SU-DHL-6 (cell line): ENCODE measurements at regions not wholly inside any gene's neighbourhood (a gene's known extent, or its start where the extent isn't known, plus 50 kb on each side); places are given as distances from the start of the nearest gene placed in this dataset.

Source experiments
- H2AFZ ChIP-seq: fragments of 200-600 bp; sonication (generic); 2 replicates; pipeline ENCODE4 v1.6.1; 2014; ENCODE audit warnings: low read depth, mild to moderate bottlenecking, moderate library complexity, mixed read lengths, antibody characterized with exemption, low read length; ENCODE audit not compliant: severe bottlenecking
- H3F3A ChIP-seq: fragments of 200-600 bp; shearing (Covaris generic); 2 replicates; pipeline ENCODE4 v1.6.0; 2016; ENCODE audit warnings: antibody characterized with exemption, mild to moderate bottlenecking; ENCODE audit not compliant: insufficient read depth
- H3K27ac ChIP-seq: fragments of 200-600 bp; sonication (generic); 2 replicates; pipeline ENCODE4 v1.5.1; 2016; ENCODE audit warnings: low read depth, mild to moderate bottlenecking, low read length, moderate library complexity, mixed read lengths
- H3K27me3 ChIP-seq: fragments of 200-600 bp; sonication (generic), shearing (Covaris generic); 2 replicates; pipeline ENCODE4 v1.6.0; 2014; ENCODE audit warnings: mild to moderate bottlenecking, low read length
- H3K36me3 ChIP-seq: fragments of 200-600 bp; sonication (generic); 2 replicates; pipeline ENCODE4 v1.6.1; 2014; ENCODE audit warnings: mild to moderate bottlenecking, low read length, mixed read lengths
- H3K4me2 ChIP-seq: fragments of 300-600, 200-600 bp; shearing (Covaris generic), sonication (generic); 2 replicates; pipeline ENCODE4 v1.6.0; 2014; ENCODE audit warnings: low read length, low read depth, mild to moderate bottlenecking; ENCODE audit not compliant: poor library complexity, severe bottlenecking
- H3K4me3 ChIP-seq: fragments of 200-600 bp; sonication (generic); 2 replicates; pipeline ENCODE4 v1.5.1; 2014; ENCODE audit warnings: antibody characterized with exemption, low read length, mild to moderate bottlenecking, mixed read lengths; ENCODE audit not compliant: insufficient read depth, poor library complexity, severe bottlenecking
- H3K79me2 ChIP-seq: fragments of 200-600 bp; sonication (generic); 2 replicates; pipeline ENCODE4 v1.6.1; 2014; ENCODE audit warnings: mild to moderate bottlenecking, low read length, moderate library complexity; ENCODE audit not compliant: insufficient read depth
- H3K9ac ChIP-seq: fragments of 200-600 bp; sonication (generic); 2 replicates; pipeline ENCODE4 v1.7.0; 2014; ENCODE audit warnings: mild to moderate bottlenecking, low read length
- H3K9me2 ChIP-seq: fragments of 200-600 bp; sonication (generic); replicated peaks from 2 replicates; pipeline ENCODE4 v1.6.1; 2014; ENCODE audit warnings: low read length; ENCODE audit not compliant: insufficient read depth
- H3K9me3 ChIP-seq: fragments of 200-600 bp; sonication (generic); 2 replicates; pipeline ENCODE4 v1.6.1; 2014; ENCODE audit warnings: low read length, mixed read lengths; ENCODE audit not compliant: insufficient read depth
- H4K20me1 ChIP-seq: fragments of 200-600 bp; sonication (generic); 2 replicates; pipeline ENCODE4 v1.6.1; 2014; ENCODE audit warnings: low read depth, mild to moderate bottlenecking, antibody characterized with exemption, low read length, moderate library complexity, mixed read lengths
- EZH2phosphoT487 ChIP-seq: fragments of 200-600 bp; sonication (generic), shearing (Covaris generic); conservative IDR thresholded peaks from 2 replicates; pipeline ENCODE4 v1.6.1; 2018; ENCODE audit warnings: mild to moderate bottlenecking, antibody characterized with exemption, low read length, moderate library complexity, mixed read lengths
- TF ChIP-seq, protein P1 (sequence below): fragments of 200-600 bp; sonication (generic); IDR thresholded peaks from one replicate; pipeline ENCODE4 v1.5.1; 2017; ENCODE audit warnings: antibody characterized with exemption, mild to moderate bottlenecking, low read length, moderate library complexity; ENCODE audit not compliant: insufficient read depth, poor library complexity, severe bottlenecking

DNA sequence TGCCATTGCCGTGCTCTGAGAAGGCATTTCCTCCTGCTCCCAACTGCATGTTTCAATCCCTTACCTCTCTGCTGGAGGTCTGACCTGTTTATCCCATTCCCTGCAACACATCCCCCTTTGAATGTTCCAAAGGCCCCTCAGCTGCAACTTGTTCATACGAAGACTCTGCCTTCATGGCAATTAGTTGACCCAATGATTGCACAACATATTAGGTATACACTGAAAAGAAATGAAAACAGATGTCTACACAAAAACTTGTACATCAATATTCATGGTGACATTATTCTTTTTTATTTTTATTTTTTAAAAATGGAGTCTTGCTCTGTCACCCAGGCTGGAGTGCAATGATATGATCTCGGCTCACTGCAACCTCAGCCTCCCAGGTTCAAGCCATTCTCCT, 54.9 kb upstream of the STX18 start:
- H3K9ac ChIP-seq, result no peak overlapping the region
- no peak overlapping the region for H3K27ac ChIP-seq
- H4K20me1 ChIP-seq, result no peaks in the 10 kb centered on the region
- no peaks in the 10 kb centered on the region for H3K9me3 ChIP-seq
- TF ChIP-seq, protein P1, sequence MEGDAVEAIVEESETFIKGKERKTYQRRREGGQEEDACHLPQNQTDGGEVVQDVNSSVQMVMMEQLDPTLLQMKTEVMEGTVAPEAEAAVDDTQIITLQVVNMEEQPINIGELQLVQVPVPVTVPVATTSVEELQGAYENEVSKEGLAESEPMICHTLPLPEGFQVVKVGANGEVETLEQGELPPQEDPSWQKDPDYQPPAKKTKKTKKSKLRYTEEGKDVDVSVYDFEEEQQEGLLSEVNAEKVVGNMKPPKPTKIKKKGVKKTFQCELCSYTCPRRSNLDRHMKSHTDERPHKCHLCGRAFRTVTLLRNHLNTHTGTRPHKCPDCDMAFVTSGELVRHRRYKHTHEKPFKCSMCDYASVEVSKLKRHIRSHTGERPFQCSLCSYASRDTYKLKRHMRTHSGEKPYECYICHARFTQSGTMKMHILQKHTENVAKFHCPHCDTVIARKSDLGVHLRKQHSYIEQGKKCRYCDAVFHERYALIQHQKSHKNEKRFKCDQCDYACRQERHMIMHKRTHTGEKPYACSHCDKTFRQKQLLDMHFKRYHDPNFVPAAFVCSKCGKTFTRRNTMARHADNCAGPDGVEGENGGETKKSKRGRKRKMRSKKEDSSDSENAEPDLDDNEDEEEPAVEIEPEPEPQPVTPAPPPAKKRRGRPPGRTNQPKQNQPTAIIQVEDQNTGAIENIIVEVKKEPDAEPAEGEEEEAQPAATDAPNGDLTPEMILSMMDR, result no peak
- no peak for TF ChIP-seq EZH2phosphoT487
- no peaks in the 10 kb centered on the region for H3F3A ChIP-seq
- H3K9me2 ChIP-seq, result no peaks in the 10 kb centered on the region
- no peaks in the 10 kb centered on the region for H3K79me2 ChIP-seq
- H3K4me3 ChIP-seq, result no peak overlapping the region
- no peaks in the 10 kb centered on the region for H3K27me3 ChIP-seq
- H2AFZ ChIP-seq, result no peak overlapping the region
- no peak overlapping the region for H3K4me2 ChIP-seq
- H3K36me3 ChIP-seq, result no peaks in the 10 kb centered on the region

DNA sequence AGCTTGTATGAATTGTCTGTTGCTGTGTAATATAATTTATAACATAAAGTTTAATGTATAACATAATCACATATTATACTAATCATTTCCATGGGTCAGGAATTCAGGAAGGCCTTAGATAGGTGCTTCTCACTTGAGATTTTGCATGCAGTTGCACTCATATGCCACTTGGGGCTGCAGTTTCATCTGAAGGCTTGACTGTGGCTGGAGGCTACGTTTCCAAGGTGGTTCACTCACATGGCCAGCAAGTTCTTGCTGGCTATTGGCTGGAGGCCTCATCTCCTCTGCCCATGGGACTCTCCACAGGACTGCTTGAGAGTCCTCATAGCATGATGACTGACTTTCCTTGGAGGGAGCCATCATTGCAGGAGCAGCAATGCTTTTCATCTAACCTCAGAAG, 53.4 kb upstream of the STX18 start:
- Histone ChIP-seq H3K27me3 (no peaks in the 10 kb centered on the region), H4K20me1 (no peaks in the 10 kb centered on the region), H3K9ac (no peak overlapping the region), H3K36me3 (no peaks in the 10 kb centered on the region), H2AFZ (no peak overlapping the region), H3K27ac (no peak overlapping the region), H3K9me3 (no peaks in the 10 kb centered on the region), H3K4me3 (no peak overlapping the region), H3F3A (no peaks in the 10 kb centered on the region), H3K9me2 (no peaks in the 10 kb centered on the region), H3K79me2 (no peaks in the 10 kb centered on the region), H3K4me2 (no peak overlapping the region)
- TF ChIP-seq, protein P1, result no peak
- TF ChIP-seq EZH2phosphoT487, result no peak

DNA sequence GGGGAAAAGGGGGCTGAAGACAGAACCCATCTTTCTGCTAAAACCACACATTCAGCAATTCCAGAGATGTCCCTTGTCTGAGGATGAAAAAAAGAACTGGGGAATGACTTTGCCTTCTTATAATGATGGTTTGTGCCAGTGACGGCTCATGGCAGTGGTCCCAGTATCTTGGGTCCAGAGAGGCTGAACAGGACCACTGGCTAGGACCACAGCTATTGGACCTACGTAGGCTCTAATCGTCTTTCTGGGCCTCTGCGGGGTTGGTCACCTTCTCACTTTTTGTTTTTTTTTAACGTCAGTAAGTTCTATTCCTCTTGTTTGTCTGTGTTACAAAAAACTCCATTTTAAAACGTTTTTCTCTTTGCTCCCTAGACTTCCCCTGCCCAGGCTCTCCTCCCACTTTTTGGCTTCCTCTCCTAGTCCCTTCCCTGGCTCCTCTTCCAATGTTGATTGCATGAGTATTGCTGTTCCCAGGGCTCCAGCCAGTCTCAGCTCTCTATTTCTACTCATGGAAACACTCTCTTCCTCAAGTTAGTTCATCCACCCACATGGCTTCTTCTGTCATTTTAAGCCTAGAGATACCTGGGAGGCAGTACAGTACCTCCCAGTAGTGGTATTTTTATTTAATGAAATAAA, 52.6 kb upstream of the STX18 start:
- Histone ChIP-seq H3F3A (no peaks in the 10 kb centered on the region), H3K9ac (no peak overlapping the region), H3K4me2 (no peak overlapping the region), H4K20me1 (no peaks in the 10 kb centered on the region), H2AFZ (no peak overlapping the region), H3K27ac (no peak overlapping the region), H3K9me2 (no peaks in the 10 kb centered on the region), H3K9me3 (no peaks in the 10 kb centered on the region), H3K4me3 (no peak overlapping the region), H3K36me3 (no peaks in the 10 kb centered on the region), H3K27me3 (no peaks in the 10 kb centered on the region), H3K79me2 (no peaks in the 10 kb centered on the region)
- TF ChIP-seq, protein P1, result no peak
- TF ChIP-seq EZH2phosphoT487, result no peak
